OCI-LY1 (cell line): ENCODE measurements at regions not wholly inside any gene's neighbourhood (a gene's known extent, or its start where the extent isn't known, plus 50 kb on each side); places are given as distances from the start of the nearest gene placed in this dataset.

Experiments used
- EZH2 ChIP-seq: fragments of 200-600 bp; sonication (generic), shearing (Covaris generic); IDR thresholded peaks from 2 replicates; pipeline ENCODE4 v1.8.0; 2017; ENCODE audit warnings: borderline replicate concordance, mixed run types, mild to moderate bottlenecking, antibody characterized with exemption, low read length, moderate library complexity, mixed read lengths
- TF ChIP-seq, protein P1 (sequence below): fragments of 200-600 bp; sonication (generic), shearing (Covaris generic); IDR thresholded peaks from 2 replicates; pipeline ENCODE4 v1.5.1; 2017; ENCODE audit warnings: mild to moderate bottlenecking, antibody characterized with exemption, low read length, moderate library complexity, mixed read lengths

DNA sequence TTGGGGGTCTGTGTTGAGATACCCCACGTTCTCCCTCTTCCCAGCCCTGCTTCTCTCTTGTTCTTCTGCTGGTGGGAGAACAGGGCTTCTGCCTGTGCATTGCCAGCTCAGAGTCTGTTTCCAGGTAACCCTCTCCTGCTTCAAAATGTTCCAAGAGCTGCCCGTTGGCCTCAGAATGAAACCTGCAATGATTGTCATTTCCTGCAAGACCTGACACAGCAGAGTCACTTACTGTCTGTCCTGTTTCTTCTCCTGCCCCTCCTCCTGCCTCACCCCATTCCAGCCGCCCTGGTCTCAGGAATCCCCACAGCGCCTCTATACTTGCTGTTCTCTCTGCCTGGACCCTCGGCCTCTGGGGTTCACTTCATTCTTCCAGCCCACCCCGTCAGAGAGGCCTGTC, 81.4 kb upstream of the ARID1B start:
- TF ChIP-seq EZH2, result no peak
- TF ChIP-seq, protein P1, sequence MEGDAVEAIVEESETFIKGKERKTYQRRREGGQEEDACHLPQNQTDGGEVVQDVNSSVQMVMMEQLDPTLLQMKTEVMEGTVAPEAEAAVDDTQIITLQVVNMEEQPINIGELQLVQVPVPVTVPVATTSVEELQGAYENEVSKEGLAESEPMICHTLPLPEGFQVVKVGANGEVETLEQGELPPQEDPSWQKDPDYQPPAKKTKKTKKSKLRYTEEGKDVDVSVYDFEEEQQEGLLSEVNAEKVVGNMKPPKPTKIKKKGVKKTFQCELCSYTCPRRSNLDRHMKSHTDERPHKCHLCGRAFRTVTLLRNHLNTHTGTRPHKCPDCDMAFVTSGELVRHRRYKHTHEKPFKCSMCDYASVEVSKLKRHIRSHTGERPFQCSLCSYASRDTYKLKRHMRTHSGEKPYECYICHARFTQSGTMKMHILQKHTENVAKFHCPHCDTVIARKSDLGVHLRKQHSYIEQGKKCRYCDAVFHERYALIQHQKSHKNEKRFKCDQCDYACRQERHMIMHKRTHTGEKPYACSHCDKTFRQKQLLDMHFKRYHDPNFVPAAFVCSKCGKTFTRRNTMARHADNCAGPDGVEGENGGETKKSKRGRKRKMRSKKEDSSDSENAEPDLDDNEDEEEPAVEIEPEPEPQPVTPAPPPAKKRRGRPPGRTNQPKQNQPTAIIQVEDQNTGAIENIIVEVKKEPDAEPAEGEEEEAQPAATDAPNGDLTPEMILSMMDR, result no peak
